PFSK-1 (cell line): ENCODE measurements at regions not wholly inside any gene's neighbourhood (a gene's known extent, or its start where the extent isn't known, plus 50 kb on each side); places are given as distances from the start of the nearest gene placed in this dataset.

Source experiments
- POLR2AphosphoS5 ChIP-seq: IDR thresholded peaks from 2 replicates; pipeline ENCODE4 v1.6.1; 2012; ENCODE audit warnings: low read depth, mild to moderate bottlenecking, control low read depth, low read length, moderate library complexity
- TAF1 ChIP-seq: IDR thresholded peaks from 2 replicates; pipeline ENCODE4 v1.6.1; 2012; ENCODE audit warnings: low read length, control low read depth, borderline replicate concordance; ENCODE audit not compliant: insufficient read depth

DNA sequence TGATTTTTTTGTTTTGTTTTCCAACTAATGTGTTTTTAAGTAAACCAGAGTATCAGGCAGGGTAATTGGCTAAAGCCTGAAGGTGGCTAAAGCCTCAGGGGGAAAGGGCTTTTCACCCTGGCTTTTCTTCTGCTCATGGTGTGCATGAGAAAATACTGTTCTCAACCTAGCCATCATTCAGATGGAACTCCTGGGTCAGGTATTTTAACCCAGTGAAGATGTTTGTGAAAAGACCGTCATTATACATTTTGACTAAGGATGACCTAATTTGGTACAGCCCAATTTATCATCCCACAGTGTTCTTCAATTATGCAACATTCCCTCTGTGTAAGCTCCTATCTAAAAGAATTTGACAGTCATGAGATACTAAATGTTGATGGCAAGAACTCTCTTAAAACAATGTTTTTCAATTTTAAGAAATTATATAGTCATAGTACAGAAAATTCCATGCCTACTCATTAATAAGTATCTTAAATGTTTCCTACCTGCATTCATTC, 209.5 kb upstream of the TARS1 start:
- TF ChIP-seq POLR2AphosphoS5 (no peak), TAF1 (no peak)
